Breast epithelium (tissue), 3 donors: ENCODE measurements at regions not wholly inside any gene's neighbourhood (a gene's known extent, or its start where the extent isn't known, plus 50 kb on each side); places are given as distances from the start of the nearest gene placed in this dataset.

ENCODE experiments used
- POLR2A ChIP-seq: fragments of 450-650 bp; IDR thresholded peaks from one replicate; pipeline ENCODE4 v1.6.1; 2016; ENCODE audit warnings: antibody characterized with exemption, mild to moderate bottlenecking, moderate library complexity
- POLR2AphosphoS5 ChIP-seq, 3 donors: sonication (generic); formaldehyde crosslinking; IDR thresholded peaks; one replicate each; pipeline ENCODE4 v1.6.1; 2017; ENCODE audit warnings: antibody characterized with exemption in 3 of 3
- TF ChIP-seq, protein P1 (sequence below), 3 donors: fragments of 450-650 bp; IDR thresholded peaks; one replicate each; pipeline ENCODE4 v1.5.1; 2016 to 2017; ENCODE audit warnings: antibody characterized with exemption in 3 of 3, mild to moderate bottlenecking in 3 of 3, moderate library complexity in 3 of 3

- TF ChIP-seq, protein P1, sequence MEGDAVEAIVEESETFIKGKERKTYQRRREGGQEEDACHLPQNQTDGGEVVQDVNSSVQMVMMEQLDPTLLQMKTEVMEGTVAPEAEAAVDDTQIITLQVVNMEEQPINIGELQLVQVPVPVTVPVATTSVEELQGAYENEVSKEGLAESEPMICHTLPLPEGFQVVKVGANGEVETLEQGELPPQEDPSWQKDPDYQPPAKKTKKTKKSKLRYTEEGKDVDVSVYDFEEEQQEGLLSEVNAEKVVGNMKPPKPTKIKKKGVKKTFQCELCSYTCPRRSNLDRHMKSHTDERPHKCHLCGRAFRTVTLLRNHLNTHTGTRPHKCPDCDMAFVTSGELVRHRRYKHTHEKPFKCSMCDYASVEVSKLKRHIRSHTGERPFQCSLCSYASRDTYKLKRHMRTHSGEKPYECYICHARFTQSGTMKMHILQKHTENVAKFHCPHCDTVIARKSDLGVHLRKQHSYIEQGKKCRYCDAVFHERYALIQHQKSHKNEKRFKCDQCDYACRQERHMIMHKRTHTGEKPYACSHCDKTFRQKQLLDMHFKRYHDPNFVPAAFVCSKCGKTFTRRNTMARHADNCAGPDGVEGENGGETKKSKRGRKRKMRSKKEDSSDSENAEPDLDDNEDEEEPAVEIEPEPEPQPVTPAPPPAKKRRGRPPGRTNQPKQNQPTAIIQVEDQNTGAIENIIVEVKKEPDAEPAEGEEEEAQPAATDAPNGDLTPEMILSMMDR (IDR thresholded peaks at IDR 0.05), result no peak
- TF ChIP-seq POLR2A (no peak), POLR2AphosphoS5 (IDR thresholded peaks at IDR 0.05) (no peak)
These were observed 540.0 kb downstream of the OMA1 start for GRCh38 chr1:58006421-58007046.
